Endometrial microvascular endothelial cells (primary cell): ENCODE measurements at regions not wholly inside any gene's neighbourhood (a gene's known extent, or its start where the extent isn't known, plus 50 kb on each side); places are given as distances from the start of the nearest gene placed in this dataset.

ENCODE experiments used
- in situ Hi-C: cut with HindIII; loops from 2 replicates; pipeline ENCODE4 v1.10.0; 2017; ENCODE audit warnings: low sequenced_read_pairs, low pct_unique_long_range_greater_than_20kb; ENCODE audit errors: inconsistent ontology term

GRCh38 chr11:45530111-45530510, 135.3 kb downstream of the CHST1 start:
- in situ Hi-C loops, result no loop called here

GRCh38 chr11:45528435-45528834, 137.0 kb downstream of the CHST1 start:
- in situ Hi-C loops, result no loop called here

GRCh38 chr11:45527898-45528297, 137.5 kb downstream of the CHST1 start:
- in situ Hi-C loops, result no loop called here

GRCh38 chr11:45525393-45525792, 140.0 kb downstream of the CHST1 start:
- in situ Hi-C loops, result no loop called here

- in situ Hi-C loops, result no loop called here
Observed at GRCh38 chr11:45523760-45524159, 141.7 kb downstream of the CHST1 start.

- in situ Hi-C loops, result no loop called here
Observed at GRCh38 chr11:45518833-45519535, 146.4 kb downstream of the CHST1 start.

- in situ Hi-C loops, result no loop called here
Observed at GRCh38 chr11:45518141-45518832, 147.1 kb downstream of the CHST1 start.

GRCh38 chr11:45517171-45517770, 148.2 kb downstream of the CHST1 start:
- in situ Hi-C loops, result no loop called here

- in situ Hi-C loops, result no loop called here
Observed at GRCh38 chr11:45513821-45514340, 151.5 kb downstream of the CHST1 start.

- in situ Hi-C loops, result no loop called here
Observed at GRCh38 chr11:45512471-45513148, 152.8 kb downstream of the CHST1 start.

GRCh38 chr11:45511566-45511965, 153.9 kb downstream of the CHST1 start:
- in situ Hi-C loops, result no loop called here

- in situ Hi-C loops, result no loop called here
Observed at GRCh38 chr11:45507916-45508315, 157.5 kb downstream of the CHST1 start.

GRCh38 chr11:45503311-45503710, 162.1 kb downstream of the CHST1 start:
- in situ Hi-C loops, result no loop called here

- in situ Hi-C loops, result no loop called here
Observed at GRCh38 chr11:45502226-45502545, 163.2 kb downstream of the CHST1 start.

GRCh38 chr11:45501392-45502225, 163.8 kb downstream of the CHST1 start:
- in situ Hi-C loops, result no loop called here

GRCh38 chr11:45500451-45500850, 165.0 kb downstream of the CHST1 start:
- in situ Hi-C loops, result no loop called here

GRCh38 chr11:45494738-45495137, 170.7 kb downstream of the CHST1 start:
- in situ Hi-C loops, result no loop called here

- in situ Hi-C loops, result no loop called here
Observed at GRCh38 chr11:45489281-45489905, 176.0 kb downstream of the CHST1 start.
